HG02884 (cell line): ENCODE measurements at regions not wholly inside any gene's neighbourhood (a gene's known extent, or its start where the extent isn't known, plus 50 kb on each side); places are given as distances from the start of the nearest gene placed in this dataset.

Source experiments
- ATAC-seq: cut with Tn5 transposase; IDR thresholded peaks from one replicate; pipeline ENCODE4 v1.9.1; 2021; ENCODE audit warnings: mild to moderate bottlenecking, moderate library complexity; ENCODE audit not compliant: unreplicated experiment

GRCh38 chr2:22843919-22844537 is 541.0 kb upstream of the KLHL29 start:
- no peak for ATAC-seq

GRCh38 chr2:22850310-22850709 is 534.7 kb upstream of the KLHL29 start:
- no peak for ATAC-seq

GRCh38 chr2:22854588-22854987 is 530.4 kb upstream of the KLHL29 start:
- no peak for ATAC-seq

- ATAC-seq, result no peak
Measured at GRCh38 chr2:22855081-22855480, 529.9 kb upstream of the KLHL29 start.

GRCh38 chr2:22855761-22856184 is 529.2 kb upstream of the KLHL29 start:
- no peak for ATAC-seq

GRCh38 chr2:22867973-22868372 is 517.0 kb upstream of the KLHL29 start:
- no peak for ATAC-seq

- ATAC-seq, result no peak
Measured at GRCh38 chr2:22878121-22878520, 506.9 kb upstream of the KLHL29 start.

- ATAC-seq, result no peak
Measured at GRCh38 chr2:22879009-22879863, 505.7 kb upstream of the KLHL29 start.

- ATAC-seq, result no peak
Measured at GRCh38 chr2:22880161-22880560, 504.8 kb upstream of the KLHL29 start.

- ATAC-seq, result no peak
Measured at GRCh38 chr2:22882011-22882410, 503.0 kb upstream of the KLHL29 start.

- ATAC-seq, result no peak
Measured at GRCh38 chr2:22882643-22883042, 502.3 kb upstream of the KLHL29 start.

- no peak for ATAC-seq
Measured at GRCh38 chr2:22883054-22883453, 501.9 kb upstream of the KLHL29 start.

- no peak for ATAC-seq
Measured at GRCh38 chr2:22885245-22885644, 499.7 kb upstream of the KLHL29 start.

- no peak for ATAC-seq
Measured at GRCh38 chr2:22887426-22887825, 497.6 kb upstream of the KLHL29 start.

- no peak for ATAC-seq
Measured at GRCh38 chr2:22887845-22888244, 497.1 kb upstream of the KLHL29 start.

GRCh38 chr2:22890132-22890531 is 494.8 kb upstream of the KLHL29 start:
- ATAC-seq, result no peak

GRCh38 chr2:22893761-22894517 is 491.0 kb upstream of the KLHL29 start:
- ATAC-seq, result no peak

GRCh38 chr2:22894761-22895160 is 490.2 kb upstream of the KLHL29 start:
- no peak for ATAC-seq

GRCh38 chr2:22897428-22897827 is 487.6 kb upstream of the KLHL29 start:
- no peak for ATAC-seq

GRCh38 chr2:22900674-22901073 is 484.3 kb upstream of the KLHL29 start:
- no peak for ATAC-seq

GRCh38 chr2:22901471-22902179 is 483.4 kb upstream of the KLHL29 start:
- no peak for ATAC-seq
